Smooth muscle cell (in vitro differentiated cells): ENCODE measurements at regions not wholly inside any gene's neighbourhood (a gene's known extent, or its start where the extent isn't known, plus 50 kb on each side); places are given as distances from the start of the nearest gene placed in this dataset.

Experiments
- DNase-seq: peaks from one replicate; lab custom pipeline; 2025; ENCODE audit not compliant: unreplicated experiment; lab: John Stamatoyannopoulos, UW
- H2AFZ ChIP-seq: fragments of 200-600 bp; sonication (generic); 2 replicates; pipeline ENCODE4 v1.6.0; 2016; ENCODE audit warnings: antibody characterized with exemption, low read depth, mild to moderate bottlenecking
- H3F3A ChIP-seq: fragments of 200-600 bp; sonication (generic); 2 replicates; pipeline ENCODE4 v1.6.0; 2017; ENCODE audit warnings: antibody characterized with exemption, low read depth
- H3K27ac ChIP-seq: fragments of 200-600 bp; sonication (generic); 2 replicates; pipeline ENCODE4 v1.5.1; 2016; ENCODE audit warnings: low read depth, mild to moderate bottlenecking
- H3K27me3 ChIP-seq: fragments of 200-600 bp; sonication (generic); 2 replicates; pipeline ENCODE4 v1.6.1; 2016; ENCODE audit warnings: low read depth, mild to moderate bottlenecking
- H3K36me3 ChIP-seq: fragments of 200-600 bp; sonication (generic); 2 replicates; pipeline ENCODE4 v1.5.1; 2016; ENCODE audit warnings: low read depth
- H3K4me1 ChIP-seq: fragments of 200-600 bp; sonication (generic); 2 replicates; pipeline ENCODE4 v1.5.1; 2016; ENCODE audit warnings: low read depth
- H3K4me2 ChIP-seq: fragments of 200-600 bp; sonication (generic); 2 replicates; pipeline ENCODE4 v1.6.0; 2016; ENCODE audit warnings: mild to moderate bottlenecking
- H3K4me3 ChIP-seq: fragments of 200-600 bp; sonication (generic); 2 replicates; pipeline ENCODE4 v1.5.1; 2016; ENCODE audit warnings: mild to moderate bottlenecking
- H3K79me2 ChIP-seq: fragments of 200-600 bp; sonication (generic); 2 replicates; pipeline ENCODE4 v1.6.0; 2016; ENCODE audit warnings: low read depth, mild to moderate bottlenecking
- H3K9ac ChIP-seq: fragments of 200-600 bp; sonication (generic); 2 replicates; pipeline ENCODE4 v1.6.0; 2016; ENCODE audit warnings: low read depth
- H3K9me3 ChIP-seq: fragments of 200-600 bp; sonication (generic); replicated peaks from 2 replicates; pipeline ENCODE4 v1.5.1; 2016; ENCODE audit warnings: low read depth
- H4K20me1 ChIP-seq: fragments of 200-600 bp; sonication (generic); 2 replicates; pipeline ENCODE4 v1.6.0; 2016; ENCODE audit warnings: low read depth
- WGBS: methylation state at CpG from one replicate; pipeline ENCODE4 v1.1.7; 2016; ENCODE audit warnings: low lambda C conversion rate; 5-methylcytosine and 5-hydroxymethylcytosine counted together
- TF ChIP-seq, protein P1 (sequence below): fragments of 200-600 bp; sonication (generic); IDR thresholded peaks from 2 replicates; pipeline ENCODE4 v1.5.1; 2017; ENCODE audit warnings: borderline replicate concordance, mild to moderate bottlenecking, antibody characterized with exemption; ENCODE audit not compliant: insufficient read depth, poor library complexity, severe bottlenecking

DNA sequence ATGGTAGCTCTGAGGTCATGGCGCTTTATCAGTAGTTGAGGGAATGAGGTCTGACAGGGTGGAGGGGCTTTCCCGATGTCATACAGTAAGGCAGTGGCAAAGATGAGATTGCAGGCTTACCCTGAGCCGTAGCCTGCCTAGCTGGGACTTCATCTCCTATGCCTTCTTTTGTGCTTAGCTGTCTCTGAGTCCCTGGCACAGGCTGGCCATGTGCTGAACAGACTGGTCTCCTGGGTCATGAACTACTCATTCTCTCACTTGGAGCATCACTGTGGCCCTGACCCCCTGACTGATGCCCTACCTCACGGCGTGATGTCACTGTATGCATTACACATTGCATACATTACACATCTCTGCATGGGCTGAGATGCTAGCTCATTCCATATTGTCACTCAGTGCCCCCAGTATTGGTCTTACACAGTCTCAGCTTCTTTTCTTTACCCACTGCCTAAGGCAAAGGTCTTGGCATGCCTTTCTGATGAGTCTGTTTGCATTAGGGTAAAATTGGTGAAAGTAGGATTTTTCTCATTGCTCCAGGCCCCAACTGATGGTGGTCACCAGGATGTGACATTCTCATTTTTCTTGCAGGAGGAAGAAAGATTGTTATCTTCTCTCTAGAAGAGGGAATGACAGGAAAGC is 389.4 kb upstream of the CADM1 start:
- no peaks in the 10 kb centered on the region for H3K9me3 ChIP-seq
- H3K79me2 ChIP-seq = no peaks in the 10 kb centered on the region
- no peak for DNase-seq
- TF ChIP-seq, protein P1, sequence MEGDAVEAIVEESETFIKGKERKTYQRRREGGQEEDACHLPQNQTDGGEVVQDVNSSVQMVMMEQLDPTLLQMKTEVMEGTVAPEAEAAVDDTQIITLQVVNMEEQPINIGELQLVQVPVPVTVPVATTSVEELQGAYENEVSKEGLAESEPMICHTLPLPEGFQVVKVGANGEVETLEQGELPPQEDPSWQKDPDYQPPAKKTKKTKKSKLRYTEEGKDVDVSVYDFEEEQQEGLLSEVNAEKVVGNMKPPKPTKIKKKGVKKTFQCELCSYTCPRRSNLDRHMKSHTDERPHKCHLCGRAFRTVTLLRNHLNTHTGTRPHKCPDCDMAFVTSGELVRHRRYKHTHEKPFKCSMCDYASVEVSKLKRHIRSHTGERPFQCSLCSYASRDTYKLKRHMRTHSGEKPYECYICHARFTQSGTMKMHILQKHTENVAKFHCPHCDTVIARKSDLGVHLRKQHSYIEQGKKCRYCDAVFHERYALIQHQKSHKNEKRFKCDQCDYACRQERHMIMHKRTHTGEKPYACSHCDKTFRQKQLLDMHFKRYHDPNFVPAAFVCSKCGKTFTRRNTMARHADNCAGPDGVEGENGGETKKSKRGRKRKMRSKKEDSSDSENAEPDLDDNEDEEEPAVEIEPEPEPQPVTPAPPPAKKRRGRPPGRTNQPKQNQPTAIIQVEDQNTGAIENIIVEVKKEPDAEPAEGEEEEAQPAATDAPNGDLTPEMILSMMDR = no peak
- H3K4me1 ChIP-seq = no peaks in the 10 kb centered on the region
- H3F3A ChIP-seq = no peaks in the 10 kb centered on the region
- no peak overlapping the region for H3K4me3 ChIP-seq
- H3K4me2 ChIP-seq = peak overlapping the region; percentile 11
- H3K36me3 ChIP-seq = no peaks in the 10 kb centered on the region
- H3K27ac ChIP-seq = no peak overlapping the region
- H4K20me1 ChIP-seq = no peaks in the 10 kb centered on the region
- H3K27me3 ChIP-seq = no peaks in the 10 kb centered on the region
- no peak overlapping the region for H3K9ac ChIP-seq
- WGBS = 70% methylated on average over 5 of the region's 5 CpGs
- H2AFZ ChIP-seq = no peak overlapping the region

DNA sequence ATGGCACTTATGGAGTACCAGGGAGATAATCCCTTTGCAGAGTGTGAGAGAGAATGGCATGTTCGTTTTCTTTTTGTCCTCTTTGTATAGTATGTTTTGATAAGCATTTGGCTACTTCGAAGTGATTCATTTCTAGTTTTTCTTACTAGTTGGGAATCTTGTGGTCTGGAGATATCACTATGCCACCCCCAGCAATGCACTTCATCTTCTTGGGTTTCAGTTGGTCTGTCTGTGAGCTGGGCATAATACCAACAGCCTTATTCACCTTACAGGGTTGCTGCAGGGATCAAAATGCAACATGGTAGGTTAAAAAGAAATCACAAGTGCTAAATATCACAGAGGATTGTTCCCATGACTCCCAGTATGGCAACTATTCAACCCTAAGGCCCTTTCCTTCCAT is 387.8 kb upstream of the CADM1 start:
- Histone ChIP-seq H3K4me3 (no peak overlapping the region), H3K79me2 (no peaks in the 10 kb centered on the region), H3K9ac (no peak overlapping the region), H4K20me1 (no peaks in the 10 kb centered on the region), H3K27ac (no peak overlapping the region), H3K4me2 (no peak overlapping the region), H3K4me1 (no peaks in the 10 kb centered on the region), H3K9me3 (no peaks in the 10 kb centered on the region), H3K36me3 (no peaks in the 10 kb centered on the region), H3F3A (no peaks in the 10 kb centered on the region), H3K27me3 (no peaks in the 10 kb centered on the region), H2AFZ (no peak overlapping the region)
- TF ChIP-seq, protein P1 = no peak
- WGBS = 41% methylated on average over 2 of the region's 2 CpGs
- no peak for DNase-seq

- TF ChIP-seq, protein P1 = no peak
- no peak overlapping the region for H3K4me2 ChIP-seq
- no peaks in the 10 kb centered on the region for H3K36me3 ChIP-seq
- H2AFZ ChIP-seq = no peak overlapping the region
- H3K4me3 ChIP-seq = no peak overlapping the region
- no peaks in the 10 kb centered on the region for H3K27me3 ChIP-seq
- H3K4me1 ChIP-seq = no peaks in the 10 kb centered on the region
- H3K27ac ChIP-seq = no peak overlapping the region
- 78% methylated on average over 1 of the region's 1 CpG for WGBS
- DNase-seq = no peak
- H3K9ac ChIP-seq = no peak overlapping the region
- no peaks in the 10 kb centered on the region for H4K20me1 ChIP-seq
- H3K9me3 ChIP-seq = no peaks in the 10 kb centered on the region
- H3K79me2 ChIP-seq = no peaks in the 10 kb centered on the region
- H3F3A ChIP-seq = no peaks in the 10 kb centered on the region
Observed at GRCh38 chr11:115891581-115891980, 387.4 kb upstream of the CADM1 start.

DNA sequence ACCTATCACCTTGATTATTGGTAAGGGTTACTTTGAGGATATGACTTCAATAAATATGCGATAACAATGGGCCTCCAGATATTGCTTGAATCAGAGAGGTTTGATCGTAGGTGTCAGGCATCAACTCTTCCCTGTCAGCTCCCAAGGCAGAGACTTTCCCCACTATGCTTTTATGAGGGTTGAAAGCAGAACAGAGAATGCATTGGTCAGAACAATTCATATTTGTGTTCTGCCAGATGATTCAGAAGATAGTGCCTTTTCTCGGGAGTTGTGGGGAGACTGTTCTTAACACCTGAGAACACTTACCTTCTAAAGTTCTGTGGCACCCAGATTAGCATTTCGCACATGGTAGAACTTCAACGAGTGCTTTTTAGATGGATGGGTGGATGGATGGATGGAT is 386.3 kb upstream of the CADM1 start:
- H3K27ac ChIP-seq = no peak overlapping the region
- WGBS = 94% methylated on average over 5 of the region's 5 CpGs
- no peaks in the 10 kb centered on the region for H3K36me3 ChIP-seq
- no peaks in the 10 kb centered on the region for H3K79me2 ChIP-seq
- peaks cover 8% of the 10 kb centered on the region for H3K4me1 ChIP-seq
- DNase-seq = no peak
- H3K9me3 ChIP-seq = no peaks in the 10 kb centered on the region
- no peaks in the 10 kb centered on the region for H3F3A ChIP-seq
- no peaks in the 10 kb centered on the region for H3K27me3 ChIP-seq
- no peak overlapping the region for H3K9ac ChIP-seq
- H3K4me3 ChIP-seq = no peak overlapping the region
- no peak overlapping the region for H2AFZ ChIP-seq
- TF ChIP-seq, protein P1 = no peak
- no peak overlapping the region for H3K4me2 ChIP-seq
- H4K20me1 ChIP-seq = no peaks in the 10 kb centered on the region
